ENCODE measurements at regions not wholly inside any gene's neighbourhood (a gene's known extent, or its start where the extent isn't known, plus 50 kb on each side); places are given as distances from the start of the nearest gene placed in this dataset.

DNA sequence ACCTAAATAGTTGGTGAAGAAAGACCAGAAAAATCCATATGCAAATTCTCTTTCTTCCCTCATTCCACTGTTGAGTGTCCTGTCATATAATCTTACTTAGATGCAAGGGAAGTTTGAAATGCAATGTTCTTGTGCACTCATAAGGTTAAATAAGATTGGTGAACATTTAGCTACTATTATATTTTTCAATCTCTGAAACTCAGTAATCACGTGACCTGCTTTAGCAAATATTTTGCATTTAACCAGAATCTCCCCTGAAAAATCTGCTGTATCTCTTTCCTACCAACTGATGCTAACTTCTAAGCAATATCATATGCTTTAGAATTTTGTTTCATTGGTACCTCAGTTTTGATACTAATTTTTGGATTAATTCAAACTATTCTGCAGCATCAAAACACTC, 533.2 kb downstream of the RIT2 start:
- TF ChIP-seq, protein P1, sequence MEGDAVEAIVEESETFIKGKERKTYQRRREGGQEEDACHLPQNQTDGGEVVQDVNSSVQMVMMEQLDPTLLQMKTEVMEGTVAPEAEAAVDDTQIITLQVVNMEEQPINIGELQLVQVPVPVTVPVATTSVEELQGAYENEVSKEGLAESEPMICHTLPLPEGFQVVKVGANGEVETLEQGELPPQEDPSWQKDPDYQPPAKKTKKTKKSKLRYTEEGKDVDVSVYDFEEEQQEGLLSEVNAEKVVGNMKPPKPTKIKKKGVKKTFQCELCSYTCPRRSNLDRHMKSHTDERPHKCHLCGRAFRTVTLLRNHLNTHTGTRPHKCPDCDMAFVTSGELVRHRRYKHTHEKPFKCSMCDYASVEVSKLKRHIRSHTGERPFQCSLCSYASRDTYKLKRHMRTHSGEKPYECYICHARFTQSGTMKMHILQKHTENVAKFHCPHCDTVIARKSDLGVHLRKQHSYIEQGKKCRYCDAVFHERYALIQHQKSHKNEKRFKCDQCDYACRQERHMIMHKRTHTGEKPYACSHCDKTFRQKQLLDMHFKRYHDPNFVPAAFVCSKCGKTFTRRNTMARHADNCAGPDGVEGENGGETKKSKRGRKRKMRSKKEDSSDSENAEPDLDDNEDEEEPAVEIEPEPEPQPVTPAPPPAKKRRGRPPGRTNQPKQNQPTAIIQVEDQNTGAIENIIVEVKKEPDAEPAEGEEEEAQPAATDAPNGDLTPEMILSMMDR (IDR thresholded peaks at IDR 0.05; ENCODE audit: low read depth, low read length): no peak
- no peak for DNase-seq (ENCODE audit: low read depth in 2 of 2)
- H3K4me3 ChIP-seq (replicated peaks in 1 of 2; ENCODE audit: low read depth in 2 of 2, low read length in 2 of 2): no peak overlapping the region

DNA sequence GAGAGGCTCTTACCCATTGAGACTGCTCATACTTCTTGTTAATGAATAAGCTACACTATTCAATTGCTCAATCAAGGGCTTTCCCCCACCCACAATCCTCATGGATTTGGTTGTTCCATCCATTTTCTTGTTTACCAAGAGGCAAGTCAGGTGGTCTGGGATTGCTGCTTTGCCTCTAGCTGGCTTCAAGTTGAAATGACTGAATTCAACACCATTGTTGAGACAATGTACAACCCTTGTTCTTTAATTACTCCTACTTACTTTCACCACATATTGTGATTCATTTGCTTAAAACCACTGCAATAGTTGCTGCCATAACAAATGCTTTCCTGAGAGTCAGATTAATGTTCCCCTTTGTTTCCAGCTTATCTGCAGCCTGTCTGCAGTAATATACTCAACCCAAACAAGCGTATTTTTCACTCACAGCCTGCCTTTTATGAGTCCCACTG, 532.2 kb downstream of the RIT2 start:
- no peak overlapping the region for H3K4me3 ChIP-seq (replicated peaks in 1 of 2; ENCODE audit: low read depth in 2 of 2, low read length in 2 of 2)
- TF ChIP-seq, protein P1 (IDR thresholded peaks at IDR 0.05; ENCODE audit: low read depth, low read length): no peak
- DNase-seq (ENCODE audit: low read depth in 2 of 2): peak; percentile 11 to 34

DNA sequence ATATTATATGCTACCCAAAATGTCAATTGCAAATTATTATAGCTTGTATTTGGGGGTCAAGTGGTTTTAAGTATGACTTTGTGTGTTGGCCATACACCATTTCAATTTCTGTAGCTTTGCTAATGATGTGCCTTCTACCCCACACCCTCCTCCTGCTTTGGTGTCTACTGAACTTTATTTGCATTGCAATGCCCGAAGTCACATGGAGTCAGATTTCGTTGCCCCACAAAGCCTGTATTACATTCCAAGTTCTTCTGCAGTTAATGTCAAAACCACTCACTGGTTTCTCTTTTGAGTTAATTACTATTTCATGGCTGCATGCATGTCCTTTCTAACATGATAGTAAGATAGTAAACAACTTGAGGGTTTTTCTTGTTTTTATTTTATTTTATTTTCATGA, 528.9 kb downstream of the RIT2 start:
- TF ChIP-seq, protein P1 (IDR thresholded peaks at IDR 0.05; ENCODE audit: low read depth, low read length): no peak
- DNase-seq (ENCODE audit: low read depth in 2 of 2): no peak
- H3K4me3 ChIP-seq (replicated peaks in 1 of 2; ENCODE audit: low read depth in 2 of 2, low read length in 2 of 2): no peak overlapping the region

DNA sequence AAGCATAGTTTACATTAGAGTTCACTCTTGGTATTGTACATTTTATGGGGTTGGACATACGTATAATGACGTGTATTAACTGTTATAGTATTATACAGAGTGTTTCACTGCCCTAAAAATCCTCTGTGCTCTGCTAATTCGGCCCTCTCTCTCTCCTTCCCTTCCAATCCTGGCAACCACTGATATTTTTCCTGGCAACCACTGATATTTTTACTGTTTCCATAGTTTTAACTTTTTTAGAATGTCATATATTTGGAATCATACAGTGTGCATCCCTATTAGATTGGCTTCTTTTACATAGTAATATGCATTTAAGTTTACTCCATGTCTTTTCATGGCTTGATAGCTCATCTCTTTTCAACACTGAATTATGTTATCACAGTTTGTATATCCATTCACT, 526.7 kb downstream of the RIT2 start:
- TF ChIP-seq, protein P1 (IDR thresholded peaks at IDR 0.05; ENCODE audit: low read depth, low read length): no peak
- no peak overlapping the region for H3K4me3 ChIP-seq (replicated peaks in 1 of 2; ENCODE audit: low read depth in 2 of 2, low read length in 2 of 2)
- DNase-seq (ENCODE audit: low read depth in 2 of 2): no peak

DNA sequence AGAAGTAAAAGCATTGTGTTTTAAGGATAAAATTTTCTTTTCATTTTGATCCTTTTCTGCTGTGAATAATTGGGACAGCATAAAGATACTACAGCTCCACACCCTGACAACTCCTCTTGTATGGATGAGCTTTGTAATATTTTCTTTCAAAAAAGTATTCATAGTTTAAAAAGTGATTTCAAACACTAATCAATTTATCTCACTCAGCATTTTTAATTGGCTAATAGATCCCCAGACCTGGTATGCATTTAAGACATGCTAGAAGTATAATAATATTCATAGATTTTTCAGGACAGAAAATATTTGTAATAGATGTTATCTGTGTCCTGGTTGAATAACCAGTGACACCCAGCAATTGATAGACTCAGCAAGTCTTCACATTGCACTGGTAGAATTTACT, 510.7 kb downstream of the RIT2 start:
- no peak for DNase-seq (ENCODE audit: low read depth in 2 of 2)
- H3K4me3 ChIP-seq (replicated peaks in 1 of 2; ENCODE audit: low read depth in 2 of 2, low read length in 2 of 2): no peak overlapping the region
- TF ChIP-seq, protein P1 (IDR thresholded peaks at IDR 0.05; ENCODE audit: low read depth, low read length): no peak

DNA sequence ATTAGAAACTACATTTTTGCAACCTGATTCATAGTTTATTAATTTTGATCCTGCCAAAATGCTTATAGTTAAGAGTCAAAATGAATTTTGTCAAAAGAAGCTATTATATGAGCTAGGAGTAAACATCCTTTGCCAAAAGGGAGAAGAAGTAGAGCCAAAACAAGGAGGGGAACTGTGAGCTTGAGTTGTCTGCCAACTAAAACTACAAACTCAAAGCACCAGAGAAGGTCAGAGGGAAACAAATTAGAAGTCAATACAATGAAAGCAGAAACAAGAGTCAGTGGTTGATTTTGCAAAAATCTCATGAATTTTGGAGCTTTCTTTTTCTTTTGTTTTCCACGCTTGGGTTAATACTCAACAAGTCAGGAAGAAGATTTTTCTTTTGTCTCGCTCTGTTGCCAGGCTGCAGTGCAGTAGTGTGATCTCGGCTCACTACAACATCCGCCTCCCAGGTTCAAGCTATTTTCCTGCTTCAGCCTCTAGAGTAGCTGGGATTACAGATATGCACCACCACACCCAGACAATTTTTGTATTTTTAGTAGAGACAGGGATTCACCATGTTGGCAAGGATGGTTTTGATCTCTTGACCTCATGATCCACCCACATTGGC, 508.5 kb downstream of the RIT2 start:
- TF ChIP-seq, protein P1 (IDR thresholded peaks at IDR 0.05; ENCODE audit: low read depth, low read length): no peak
- no peak overlapping the region for H3K4me3 ChIP-seq (replicated peaks in 1 of 2; ENCODE audit: low read depth in 2 of 2, low read length in 2 of 2)
- no peak for DNase-seq (ENCODE audit: low read depth in 2 of 2)

DNA sequence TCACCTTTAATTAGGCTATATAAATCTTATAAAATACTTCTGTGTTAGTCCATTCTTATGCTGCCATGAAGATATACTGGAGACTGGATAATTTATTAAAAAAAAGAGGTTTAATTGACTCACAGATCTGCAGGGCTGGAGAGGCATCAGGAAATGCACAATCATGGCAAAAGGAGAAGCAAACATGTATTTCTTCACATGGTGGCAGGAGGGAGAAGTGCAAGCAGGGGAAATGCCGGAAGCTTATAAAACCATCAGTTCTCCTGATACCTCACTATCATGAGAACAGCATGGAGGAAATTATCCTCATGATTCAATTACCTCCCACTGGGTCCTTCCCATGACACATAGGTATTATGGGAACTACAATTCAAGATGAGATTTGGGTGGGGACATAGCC, 504.4 kb downstream of the RIT2 start:
- no peak overlapping the region for H3K4me3 ChIP-seq (replicated peaks in 1 of 2; ENCODE audit: low read depth in 2 of 2, low read length in 2 of 2)
- no peak for DNase-seq (ENCODE audit: low read depth in 2 of 2)
- TF ChIP-seq, protein P1 (IDR thresholded peaks at IDR 0.05; ENCODE audit: low read depth, low read length): no peak
